ENCODE measurements at regions not wholly inside any gene's neighbourhood (a gene's known extent, or its start where the extent isn't known, plus 50 kb on each side); places are given as distances from the start of the nearest gene placed in this dataset. TPM values are rescaled to one million over a fixed set of nuclear protein-coding genes. Genes with fewer than 3 reads are reported as not detected.
"Not testable (repeated sequence)": the region's sequence is repeated elsewhere in the genome, so short reads cannot be mapped to it uniquely, and the experiment has no call there.

- no peak for FAIRE-seq
These were observed 76.0 kb upstream of the FAN1 start for GRCh38 chr15:30827625-30828303.

GRCh38 chr15:30828304-30828639 lies 75.4 kb upstream of the FAN1 start:
- not testable (repeated sequence) for FAIRE-seq; DNase-seq (ENCODE audit: low spot score in 2 of 2)

More at GRCh38 chr15:30827625-30828303, 76.0 kb upstream of the FAN1 start:
- DNase-seq (ENCODE audit: low spot score in 2 of 2), result no peak

- DNase-seq (ENCODE audit: low spot score in 2 of 2) (no peak), FAIRE-seq (no peak)
These were observed 72.8 kb upstream of the FAN1 start for GRCh38 chr15:30830961-30831360.

GRCh38 chr15:30833379-30833778 lies 70.3 kb upstream of the FAN1 start:
- DNase-seq (ENCODE audit: low spot score in 2 of 2); FAIRE-seq: not testable (repeated sequence)

GRCh38 chr15:30841639-30842038 lies 62.1 kb upstream of the FAN1 start:
- FAIRE-seq, result not testable (repeated sequence)

GRCh38 chr15:30842798-30843472 lies 60.8 kb upstream of the FAN1 start:
- DNase-seq (ENCODE audit: low spot score in 2 of 2), result not testable (repeated sequence)

More at GRCh38 chr15:30841639-30842038, 62.1 kb upstream of the FAN1 start:
- DNase-seq (ENCODE audit: low spot score in 2 of 2), result not testable (repeated sequence)

DNA sequence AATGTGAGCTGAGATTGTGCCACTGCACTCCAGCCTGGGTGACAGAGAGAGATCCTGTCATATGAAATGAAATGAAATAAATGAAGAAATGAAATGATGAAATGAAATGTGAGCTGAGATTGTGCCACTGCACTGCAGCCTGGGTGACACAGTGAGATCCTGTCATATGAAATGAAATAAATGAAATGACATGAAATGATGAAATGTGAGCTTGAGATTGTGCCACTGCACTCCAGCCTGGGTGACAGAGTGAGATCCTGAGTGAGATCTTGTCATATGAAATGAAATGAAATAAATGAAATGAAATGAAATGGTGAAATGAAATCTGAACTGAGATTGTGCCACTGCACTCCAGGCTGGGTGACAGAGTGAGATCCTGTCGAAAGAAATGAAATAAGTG lies 58.2 kb upstream of the FAN1 start:
- DNase-seq (ENCODE audit: low spot score in 2 of 2); FAIRE-seq: not testable (repeated sequence)

More at GRCh38 chr15:30842798-30843472, 60.8 kb upstream of the FAN1 start:
- FAIRE-seq, result not testable (repeated sequence)

Small RNA genes in the stretch of these regions (small RNA-seq; reads per million reads assigned to genes)
- not detected for gene RN7SL82P
